ENCODE measurements at regions not wholly inside any gene's neighbourhood (a gene's known extent, or its start where the extent isn't known, plus 50 kb on each side); places are given as distances from the start of the nearest gene placed in this dataset.
"Not testable (repeated sequence)": the region's sequence is repeated elsewhere in the genome, so short reads cannot be mapped to it uniquely, and the experiment has no call there.

- DNase-seq; intact Hi-C loops (cut with DNase I): not testable (repeated sequence)
Measured at GRCh38 chrY:7994781-7995180, 1083.2 kb upstream of the AMELY start.

DNA sequence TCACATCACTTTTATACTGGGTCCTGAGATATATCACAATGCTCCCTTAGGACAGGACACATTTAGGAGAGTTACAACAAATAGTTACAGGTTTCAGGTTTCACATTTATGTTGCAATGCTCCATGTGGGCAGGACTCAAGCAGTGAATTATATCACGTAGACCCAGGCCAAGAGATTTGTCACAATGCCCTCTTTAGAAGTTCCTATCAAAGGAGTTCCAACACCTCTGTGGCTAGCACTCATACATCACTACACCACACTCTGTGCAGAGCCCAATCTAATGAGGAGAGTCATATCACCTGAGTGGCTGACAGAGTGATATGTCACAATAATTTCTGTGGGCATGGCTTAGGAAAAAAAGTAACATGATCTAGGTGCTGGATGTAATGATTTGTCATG, 1068.2 kb upstream of the AMELY start:
- intact Hi-C loops (cut with DNase I), result no loop called here
- DNase-seq, result no peak

DNA sequence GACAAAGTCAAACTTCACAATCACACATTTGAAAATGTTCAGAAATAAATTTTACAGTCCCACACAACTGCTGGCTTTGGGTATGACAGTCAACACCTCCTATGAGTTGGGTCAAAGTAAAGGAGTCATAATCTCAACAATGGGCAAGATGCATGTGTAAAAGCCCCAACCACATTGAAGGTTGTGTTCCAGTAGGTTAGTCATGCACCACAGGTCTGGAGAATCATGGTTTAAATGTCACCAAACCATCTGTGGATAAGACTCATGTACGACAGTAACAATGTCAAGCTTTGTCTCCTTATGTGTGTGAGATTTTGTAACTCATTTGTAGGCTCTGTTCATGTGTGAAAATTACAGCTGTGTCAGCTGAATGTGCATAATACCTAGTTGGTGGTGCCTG, 1065.7 kb upstream of the AMELY start:
- no peak for DNase-seq
- intact Hi-C loops (cut with DNase I), result no loop called here

DNA sequence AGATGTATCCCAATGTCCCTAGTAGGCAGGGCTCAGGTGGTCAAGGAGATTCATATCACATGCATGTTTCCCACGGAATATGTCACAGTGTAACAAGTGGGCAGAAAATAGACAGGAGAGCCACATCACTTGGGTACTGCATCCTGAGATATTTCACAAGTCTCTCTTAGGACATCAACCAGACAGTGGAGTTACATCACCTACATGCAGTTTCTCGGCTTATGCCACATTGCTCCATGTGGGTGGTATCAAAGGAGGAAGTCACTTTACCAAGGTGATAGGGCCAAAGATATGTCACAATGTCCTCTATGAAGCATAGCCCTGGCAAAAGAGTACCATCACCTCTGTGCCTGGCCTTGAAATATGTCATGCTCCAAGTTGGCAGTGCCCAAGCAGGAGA, 1056.7 kb upstream of the AMELY start:
- no peak for DNase-seq
- intact Hi-C loops (cut with DNase I), result no loop called here

DNA sequence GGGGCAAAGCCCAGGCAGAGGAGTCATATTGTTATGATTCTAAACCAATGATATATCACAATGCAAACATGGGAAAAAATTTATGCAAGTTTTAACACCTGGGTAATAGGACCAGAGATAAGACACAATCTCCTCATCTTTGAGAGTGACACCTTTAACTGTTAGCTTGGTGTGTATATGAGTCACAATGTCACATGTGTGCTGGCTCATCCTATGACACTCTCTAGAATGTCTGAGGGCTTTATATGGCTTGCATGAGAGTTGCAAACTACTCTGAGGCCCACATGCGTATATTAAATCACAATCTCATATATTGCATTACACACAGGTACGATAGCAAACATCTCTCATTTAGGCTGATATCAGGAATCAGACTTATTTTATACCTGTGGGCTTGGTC, 1055.4 kb upstream of the AMELY start:
- DNase-seq, result no peak
- intact Hi-C loops (cut with DNase I), result no loop called here

DNA sequence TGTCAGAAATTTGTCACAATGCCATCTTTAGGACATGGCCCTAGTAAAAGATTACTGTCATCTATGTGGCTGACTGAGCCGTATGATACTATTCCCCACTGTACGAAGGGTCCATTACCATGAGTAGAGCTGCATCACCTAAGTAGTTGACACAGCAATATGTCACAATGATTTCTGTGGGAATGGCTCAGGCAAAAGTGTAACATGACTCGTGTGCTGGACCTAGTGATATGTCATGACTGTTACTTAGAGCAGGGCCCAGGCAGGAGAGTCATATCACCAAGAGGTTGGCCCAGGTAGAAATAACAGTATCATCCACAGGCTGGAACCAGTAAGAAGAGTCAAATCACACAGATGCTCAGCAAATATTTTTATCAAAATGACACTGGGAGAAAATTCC, 1051.8 kb upstream of the AMELY start:
- intact Hi-C loops (cut with DNase I), result no loop called here
- DNase-seq, result no peak

DNA sequence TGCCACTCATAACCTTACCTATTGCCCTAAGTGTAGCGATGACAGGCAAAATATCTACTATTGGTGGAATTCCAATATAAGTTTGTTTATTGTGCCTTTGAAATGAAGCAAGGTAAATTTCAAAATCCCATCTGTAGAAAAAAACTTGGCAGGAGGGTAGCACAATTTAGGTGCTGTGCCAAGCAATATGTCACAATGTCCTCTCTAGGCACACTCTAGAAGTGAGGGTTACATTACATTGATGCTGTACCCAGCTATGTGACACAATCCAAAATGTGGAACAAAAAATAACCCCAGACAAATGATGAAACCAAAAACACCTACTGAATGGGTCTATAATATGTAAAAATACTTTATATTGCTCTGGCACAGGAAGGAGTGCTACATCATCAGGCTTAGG, 1050.8 kb upstream of the AMELY start:
- intact Hi-C loops (cut with DNase I), result no loop called here
- DNase-seq, result no peak

DNA sequence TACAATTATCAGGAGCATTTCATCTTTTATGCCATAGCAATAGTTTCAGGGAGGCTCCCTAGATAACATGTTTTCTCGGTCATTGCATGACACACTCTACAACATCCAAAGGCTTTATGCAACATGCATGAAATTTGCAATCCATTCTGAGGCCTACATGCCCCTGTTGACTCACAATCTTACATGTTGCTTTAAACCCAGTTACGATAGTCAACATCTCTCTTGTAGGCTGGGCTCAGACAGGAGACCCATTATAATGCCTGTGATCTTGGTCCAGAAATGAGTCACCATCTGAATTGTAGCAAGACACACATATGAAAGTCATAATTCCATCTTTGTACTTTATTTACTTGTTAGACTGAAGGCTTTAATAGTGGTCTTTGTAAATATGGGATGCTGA, 1050.3 kb upstream of the AMELY start:
- intact Hi-C loops (cut with DNase I), result no loop called here
- DNase-seq, result no peak

DNA sequence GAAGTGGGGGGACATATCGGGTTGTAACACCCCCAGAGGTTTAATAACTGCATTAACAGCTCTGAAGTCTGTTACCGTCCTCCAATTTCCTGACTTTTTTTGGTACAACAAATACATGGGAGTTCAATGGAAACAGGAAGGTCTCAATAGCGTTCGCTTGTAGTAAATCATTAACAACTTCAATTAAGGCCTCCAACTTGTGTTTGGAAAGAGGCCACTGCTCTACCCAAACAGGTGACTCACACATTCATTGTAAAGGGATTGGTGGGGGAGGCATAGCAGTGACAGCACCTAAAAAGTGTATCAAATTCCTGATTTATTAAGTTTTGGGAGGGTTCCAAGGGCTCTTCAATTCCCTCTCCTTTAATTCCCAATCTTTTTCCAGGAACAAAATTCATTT, 1046.2 kb upstream of the AMELY start:
- DNase-seq, result no peak

GRCh38 chrY:7951187-7951852, 1039.8 kb upstream of the AMELY start:
- intact Hi-C loops (cut with DNase I), result no loop called here
- DNase-seq, result no peak

More for the DNA sequence above, 1046.2 kb upstream of the AMELY start:
- intact Hi-C loops (cut with DNase I), result no loop called here

- intact Hi-C loops (cut with DNase I), result no loop called here
- DNase-seq, result no peak
Measured at GRCh38 chrY:7944135-7944534, 1032.6 kb upstream of the AMELY start.

GRCh38 chrY:7942711-7943110, 1031.2 kb upstream of the AMELY start:
- DNase-seq, result no peak
- intact Hi-C loops (cut with DNase I), result no loop called here

GRCh38 chrY:7941856-7942255, 1030.3 kb upstream of the AMELY start:
- intact Hi-C loops (cut with DNase I), result no loop called here
- DNase-seq, result no peak

GRCh38 chrY:7938982-7939718, 1027.6 kb upstream of the AMELY start:
- intact Hi-C loops (cut with DNase I), result no loop called here
- no peak for DNase-seq

GRCh38 chrY:7936831-7937230, 1025.3 kb upstream of the AMELY start:
- intact Hi-C loops (cut with DNase I), result no loop called here
- no peak for DNase-seq

DNA sequence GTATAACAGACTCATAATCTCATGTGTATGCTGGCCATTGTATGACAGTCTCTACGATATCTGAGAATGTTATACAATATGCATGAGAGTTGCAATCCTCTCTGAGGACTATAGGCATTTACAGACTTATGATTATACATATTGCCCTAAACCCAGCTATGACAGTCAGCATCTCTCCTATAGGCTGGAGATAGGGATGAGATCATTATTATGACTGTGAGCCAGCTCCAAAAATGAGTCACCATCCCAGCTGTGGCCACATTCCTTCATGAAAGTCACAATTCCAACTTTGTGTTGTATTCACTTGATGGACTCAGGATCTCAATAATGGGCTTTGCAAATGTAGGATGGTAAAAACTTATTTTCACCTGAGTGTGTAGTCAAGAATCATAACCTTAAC, 1024.5 kb upstream of the AMELY start:
- intact Hi-C loops (cut with DNase I), result no loop called here
- peak in 1 of 10 donors; percentile 1 for DNase-seq

DNA sequence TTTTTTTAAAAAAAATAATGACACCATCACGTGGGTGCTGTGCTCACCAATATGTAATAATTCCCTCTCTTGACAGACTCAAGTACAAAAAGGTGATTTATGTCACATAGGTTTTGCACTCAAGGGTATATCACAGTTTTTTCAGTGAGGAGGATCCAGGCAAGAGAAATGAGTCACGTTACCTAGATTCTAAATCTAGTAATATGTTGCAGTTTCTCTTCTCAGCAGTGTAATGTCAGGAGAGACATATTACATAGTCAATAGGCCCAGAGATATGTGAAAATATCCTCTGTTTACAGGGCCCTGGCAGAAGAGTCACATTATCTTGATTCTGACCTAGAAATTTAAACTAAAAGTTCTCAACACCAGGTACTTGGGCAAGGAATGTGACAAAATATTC, 1024.1 kb upstream of the AMELY start:
- no peak for DNase-seq
- intact Hi-C loops (cut with DNase I), result no loop called here

DNA sequence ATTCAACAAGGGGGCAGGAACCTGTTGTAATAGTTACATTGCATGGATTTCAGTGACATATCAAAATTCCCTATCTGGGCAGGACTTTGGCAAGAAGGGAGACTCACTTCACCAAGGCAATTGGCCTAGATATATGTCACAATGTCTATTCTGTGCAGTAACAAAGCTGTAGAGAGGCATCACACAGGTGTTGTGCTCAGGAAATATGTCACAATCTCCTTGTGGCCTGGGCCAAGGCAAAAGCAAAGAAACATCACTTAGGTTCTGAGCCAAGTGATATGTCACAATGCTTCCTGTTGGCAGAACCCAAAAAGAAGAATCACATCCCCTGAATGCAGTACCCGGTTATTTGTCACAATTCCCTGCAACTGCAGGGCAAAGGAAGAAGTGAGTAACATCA, 1020.9 kb upstream of the AMELY start:
- no peak for DNase-seq
- intact Hi-C loops (cut with DNase I), result no loop called here

GRCh38 chrY:7929866-7930265, 1018.3 kb upstream of the AMELY start:
- DNase-seq, result no peak
- intact Hi-C loops (cut with DNase I), result no loop called here

DNA sequence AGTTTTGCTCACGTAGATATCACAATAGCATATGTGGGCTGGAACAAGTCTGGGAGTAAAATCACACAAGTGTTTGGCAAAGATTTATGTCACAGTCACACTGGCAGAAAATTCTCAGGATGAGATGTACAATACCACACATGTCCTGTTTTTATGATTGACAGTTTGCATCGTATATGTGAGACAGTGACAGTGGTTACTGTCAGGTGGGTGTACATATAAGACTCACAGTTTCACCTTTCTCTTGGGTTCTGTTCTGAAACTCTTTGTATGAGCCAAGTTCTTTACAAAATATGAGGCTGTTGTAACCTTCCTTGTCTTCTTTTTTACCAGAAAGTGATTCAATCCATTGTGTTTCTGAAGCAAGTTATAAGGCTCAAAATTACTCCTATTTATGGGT, 1012.5 kb upstream of the AMELY start:
- no peak for DNase-seq
- intact Hi-C loops (cut with DNase I), result no loop called here

DNA sequence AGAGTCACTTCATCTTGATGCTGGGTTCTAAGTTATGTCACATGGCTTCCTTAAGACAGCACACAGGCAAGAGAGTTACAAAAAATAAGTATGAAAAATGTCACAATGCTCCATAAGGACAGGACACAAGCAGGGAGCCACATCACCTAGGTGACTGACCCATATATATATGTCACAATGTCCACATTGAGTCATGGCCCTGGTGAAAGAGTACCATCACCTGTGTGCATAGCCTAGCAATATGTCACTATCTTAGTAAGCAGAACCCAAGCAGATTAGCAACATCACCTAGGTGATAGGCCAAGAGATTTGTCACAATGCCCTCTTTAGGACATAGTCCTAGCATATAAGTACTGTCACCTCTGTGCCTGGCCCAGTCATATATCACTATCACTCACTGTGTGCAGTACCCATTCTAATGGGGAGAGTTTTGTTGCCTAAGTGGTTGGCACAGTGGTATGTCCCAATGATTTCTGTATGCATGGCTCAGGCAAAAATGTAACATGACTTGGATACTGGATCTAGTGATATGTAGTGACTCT, 1012.0 kb upstream of the AMELY start:
- no peak for DNase-seq
- intact Hi-C loops (cut with DNase I), result no loop called here

- intact Hi-C loops (cut with DNase I), result no loop called here
- no peak for DNase-seq
Measured at GRCh38 chrY:7920382-7920781, 1008.8 kb upstream of the AMELY start.
